ENCODE measurements at regions not wholly inside any gene's neighbourhood (a gene's known extent, or its start where the extent isn't known, plus 50 kb on each side); places are given as distances from the start of the nearest gene placed in this dataset.

- TF ChIP-seq CTCF (IDR thresholded peaks at IDR 0.05) (no peak), EP300 (IDR thresholded peaks at IDR 0.05) (no peak), POLR2A (IDR thresholded peaks at IDR 0.05) (no peak)
- ATAC-seq, result no peak
- Histone ChIP-seq H3K27me3 (no peaks in the 10 kb centered on the region), H3K4me3 (no peak overlapping the region), H3K9me3 (no peaks in the 10 kb centered on the region), H3K27ac (no peak overlapping the region), H3K36me3 (no peaks in the 10 kb centered on the region), H3K4me1 (peaks cover 0 to 11% (median 0%) of the 10 kb centered on the region in 3 donors)
- WGBS, 2 donors (ENCODE audit: low coverage in 1 of 2), result 86 to 100% methylated on average over 3 to 6 of the region's 6 CpGs
These were observed 79.0 kb downstream of the C5orf15 start for GRCh38 chr5:133889271-133889905.

GRCh38 chr5:133888625-133888991 lies 79.8 kb downstream of the C5orf15 start:
- TF ChIP-seq POLR2A (IDR thresholded peaks at IDR 0.05), result no peak
- TF ChIP-seq CTCF (IDR thresholded peaks at IDR 0.05), result no peak
- no peak for TF ChIP-seq EP300 (IDR thresholded peaks at IDR 0.05)
- TF ChIP-seq POLR2AphosphoS5 (IDR thresholded peaks at IDR 0.05), result no peak
- Histone ChIP-seq H3K9me3 (no peaks in the 10 kb centered on the region), H3K27me3 (no peaks in the 10 kb centered on the region), H3K36me3 (no peaks in the 10 kb centered on the region), H3K27ac (no peak overlapping the region), H3K4me1 (peaks cover 0 to 19% (median 0%) of the 10 kb centered on the region in 3 donors), H3K4me3 (no peak overlapping the region)
- ATAC-seq, result no peak
- WGBS, 2 donors (ENCODE audit: low coverage in 1 of 2), result 94 to 100% methylated on average over 1 to 2 of the region's 3 CpGs

- peaks cover 0 to 19% (median 0%) of the 10 kb centered on the region in 3 donors for H3K4me1 ChIP-seq
- TF ChIP-seq POLR2AphosphoS5 (IDR thresholded peaks at IDR 0.05), result no peak
- no peak for TF ChIP-seq CTCF (IDR thresholded peaks at IDR 0.05)
- TF ChIP-seq EP300 (IDR thresholded peaks at IDR 0.05), result no peak
- 100% methylated on average over 4 to 5 of the region's 6 CpGs for WGBS, 2 donors (ENCODE audit: low coverage in 1 of 2)
- H3K9me3 ChIP-seq, result no peaks in the 10 kb centered on the region
- ATAC-seq, result no peak
- H3K36me3 ChIP-seq, result no peaks in the 10 kb centered on the region
- peaks cover 8% of the 10 kb centered on the region for H3K27me3 ChIP-seq
- H3K4me3 ChIP-seq, result no peak overlapping the region
- no peak overlapping the region for H3K27ac ChIP-seq
These were observed 82.9 kb downstream of the C5orf15 start for GRCh38 chr5:133885566-133885965.

GRCh38 chr5:133884569-133885311 lies 83.7 kb downstream of the C5orf15 start:
- no peak for ATAC-seq
- TF ChIP-seq EP300 (IDR thresholded peaks at IDR 0.05), result no peak
- no peak for TF ChIP-seq POLR2A (IDR thresholded peaks at IDR 0.05)
- TF ChIP-seq CTCF (IDR thresholded peaks at IDR 0.05), result no peak
- peak; percentile 96 for TF ChIP-seq POLR2AphosphoS5 (IDR thresholded peaks at IDR 0.05)
- peaks cover 8% of the 10 kb centered on the region for H3K27me3 ChIP-seq
- H3K4me3 ChIP-seq, result no peak overlapping the region
- H3K27ac ChIP-seq, result no peak overlapping the region
- H3K9me3 ChIP-seq, result no peaks in the 10 kb centered on the region
- WGBS, 2 donors (ENCODE audit: low coverage in 1 of 2), result 57% methylated on average over 1 of the region's 8 CpGs; no CpG with 5 or more reads in 1 of the 2 donors
- H3K36me3 ChIP-seq, result no peaks in the 10 kb centered on the region
- H3K4me1 ChIP-seq, result peaks cover 0 to 19% (median 0%) of the 10 kb centered on the region in 3 donors

- TF ChIP-seq POLR2AphosphoS5 (IDR thresholded peaks at IDR 0.05) (no peak), CTCF (IDR thresholded peaks at IDR 0.05) (no peak), EP300 (IDR thresholded peaks at IDR 0.05) (no peak), POLR2A (IDR thresholded peaks at IDR 0.05) (no peak)
- H3K9me3 ChIP-seq, result no peaks in the 10 kb centered on the region
- ATAC-seq, result no peak
- H3K27me3 ChIP-seq, result peaks cover 8% of the 10 kb centered on the region
- no peaks in the 10 kb centered on the region for H3K36me3 ChIP-seq
- H3K27ac ChIP-seq, result no peak overlapping the region
- H3K4me3 ChIP-seq, result no peak overlapping the region
- WGBS, 2 donors (ENCODE audit: low coverage in 1 of 2), result no CpG with 5 or more reads among the region's 5 CpGs
- H3K4me1 ChIP-seq, result peaks cover 0 to 19% (median 0%) of the 10 kb centered on the region in 3 donors
These were observed 84.5 kb downstream of the C5orf15 start for GRCh38 chr5:133883916-133884315.

Data from gastroesophageal sphincter (tissue), 4 donors.